ENCODE measurements at regions not wholly inside any gene's neighbourhood (a gene's known extent, or its start where the extent isn't known, plus 50 kb on each side); places are given as distances from the start of the nearest gene placed in this dataset.

GRCh38 chr5:162325143-162325727, 257.7 kb downstream of the GABRG2 start (continued):
- TF ChIP-seq EZH2phosphoT487 (IDR thresholded peaks at IDR 0.05; ENCODE audit: unreplicated experiment) (no peak), ZNF331 (CRISPR knock-in tag; IDR thresholded peaks at IDR 0.05; ENCODE audit: low read depth) (no peak), POLR2AphosphoS5 (IDR thresholded peaks at IDR 0.05; ENCODE audit: low read depth) (no peak)

- H2AFZ ChIP-seq = 0 out of 2 replicates have a peak overlapping the region, but pooled peaks have one; percentile 65
- DNase-seq (ENCODE audit: low spot score) (no peak), ATAC-seq (no peak)
- 0 out of 3 replicates have a peak, but pooled peaks cover 2% of the 10 kb centered on the region for H3K36me3 Mint-ChIP-seq (ENCODE audit: low read depth)
- H3K4me1 Mint-ChIP-seq = no peaks in the 10 kb centered on the region
- H3F3A ChIP-seq (replicated peaks; ENCODE audit: low read depth) = no peaks in the 10 kb centered on the region
- no peak overlapping the region for H3K4me2 ChIP-seq
- H3K27me3 Mint-ChIP-seq (ENCODE audit: insufficient read depth, low read depth, poor library complexity) = no peaks in the 10 kb centered on the region
- peaks cover 11% of the 10 kb centered on the region for H3K9me3 Mint-ChIP-seq
- H3K9me2 ChIP-seq (ENCODE audit: insufficient read depth) = no peaks in the 10 kb centered on the region; the same call in none of the 2 replicates
- no peak overlapping the region for H3K4me3 ChIP-seq
- no peaks in the 10 kb centered on the region for H3K4me1 ChIP-seq (ENCODE audit: insufficient read depth)
- no peaks in the 10 kb centered on the region for H3K36me3 ChIP-seq (ENCODE audit: insufficient read depth)
- no peaks in the 10 kb centered on the region for H3K79me2 ChIP-seq (replicated peaks; ENCODE audit: insufficient read depth)
- no peaks in the 10 kb centered on the region for H4K20me1 ChIP-seq (replicated peaks; ENCODE audit: insufficient read depth)
- H3K27me3 ChIP-seq (ENCODE audit: insufficient read depth) = no peaks in the 10 kb centered on the region
- H3K27ac Mint-ChIP-seq = no peak overlapping the region
- no peak for TF ChIP-seq ZNF462 (CRISPR knock-in tag; IDR thresholded peaks at IDR 0.05)
- no peak for TF ChIP-seq CTCF (conservative IDR thresholded peaks at IDR 0.05; ENCODE audit: low read depth in 2 of 2)
- TF ChIP-seq CREB1 (CRISPR knock-in tag; IDR thresholded peaks at IDR 0.05; ENCODE audit: low read depth) = no peak
- no peak overlapping the region for H3K4me3 Mint-ChIP-seq
- no peak overlapping the region for H3K27ac ChIP-seq (ENCODE audit: low read depth)
Observed at GRCh38 chr5:162334944-162335343, 267.4 kb downstream of the GABRG2 start.

Data from GM23338 (cell line).